ENCODE measurements at regions not wholly inside any gene's neighbourhood (a gene's known extent, or its start where the extent isn't known, plus 50 kb on each side); places are given as distances from the start of the nearest gene placed in this dataset.

- ATAC-seq (ENCODE audit: poor library complexity), result no peak
- intact Hi-C loops (cut with DNase I), result no loop called here
- DNase-seq, result no peak
These were observed 261.0 kb downstream of the PDGFC start for GRCh38 chr4:156710365-156711192.

- DNase-seq (no peak), ATAC-seq (ENCODE audit: poor library complexity) (no peak)
- intact Hi-C loops (cut with DNase I), result no loop called here
These were observed 266.3 kb downstream of the PDGFC start for GRCh38 chr4:156705311-156705710.

- DNase-seq (no peak), ATAC-seq (ENCODE audit: poor library complexity) (no peak)
- intact Hi-C loops (cut with DNase I), result no loop called here
These were observed 276.4 kb downstream of the PDGFC start for GRCh38 chr4:156695163-156695562.

- ATAC-seq (ENCODE audit: poor library complexity), result no peak
These were observed 277.2 kb downstream of the PDGFC start for GRCh38 chr4:156694413-156694812.

GRCh38 chr4:156693557-156693956 lies 278.0 kb downstream of the PDGFC start:
- intact Hi-C loops (cut with DNase I), result no loop called here
- ATAC-seq (ENCODE audit: poor library complexity), result no peak
- DNase-seq, result no peak

More at GRCh38 chr4:156694413-156694812, 277.2 kb downstream of the PDGFC start:
- intact Hi-C loops (cut with DNase I), result no loop called here
- DNase-seq, result no peak

GRCh38 chr4:156692016-156692415 lies 279.6 kb downstream of the PDGFC start:
- ATAC-seq (ENCODE audit: poor library complexity) (no peak), DNase-seq (no peak)
- intact Hi-C loops (cut with DNase I), result no loop called here

GRCh38 chr4:156690572-156690971 lies 281.0 kb downstream of the PDGFC start:
- ATAC-seq (ENCODE audit: poor library complexity) (no peak), DNase-seq (no peak)
- intact Hi-C loops (cut with DNase I), result no loop called here

- ATAC-seq (ENCODE audit: poor library complexity), result no peak
- intact Hi-C loops (cut with DNase I), result no loop called here
- no peak for DNase-seq
These were observed 285.5 kb downstream of the PDGFC start for GRCh38 chr4:156686120-156686519.

- intact Hi-C loops (cut with DNase I), result no loop called here
- ATAC-seq (ENCODE audit: poor library complexity) (no peak), DNase-seq (no peak)
These were observed 286.3 kb downstream of the PDGFC start for GRCh38 chr4:156685308-156685707.

GRCh38 chr4:156677656-156678055 lies 293.9 kb downstream of the PDGFC start:
- intact Hi-C loops (cut with DNase I), result no loop called here
- ATAC-seq (ENCODE audit: poor library complexity), result no peak
- DNase-seq, result no peak

- DNase-seq (no peak), ATAC-seq (ENCODE audit: poor library complexity) (peak; percentile 51)
- intact Hi-C loops (cut with DNase I), result no loop called here
These were observed 294.5 kb downstream of the PDGFC start for GRCh38 chr4:156677131-156677531.

- ATAC-seq (ENCODE audit: poor library complexity) (no peak), DNase-seq (no peak)
- intact Hi-C loops (cut with DNase I), result no loop called here
These were observed 295.3 kb downstream of the PDGFC start for GRCh38 chr4:156676116-156676851.

GRCh38 chr4:156673483-156673882 lies 298.1 kb downstream of the PDGFC start:
- intact Hi-C loops (cut with DNase I), result no loop called here
- ATAC-seq (ENCODE audit: poor library complexity) (no peak), DNase-seq (no peak)

- DNase-seq (no peak), ATAC-seq (ENCODE audit: poor library complexity) (no peak)
- intact Hi-C loops (cut with DNase I), result no loop called here
These were observed 298.9 kb downstream of the PDGFC start for GRCh38 chr4:156672492-156673305.

- DNase-seq (no peak), ATAC-seq (ENCODE audit: poor library complexity) (no peak)
- intact Hi-C loops (cut with DNase I), result no loop called here
These were observed 305.7 kb downstream of the PDGFC start for GRCh38 chr4:156665780-156666366.

GRCh38 chr4:156663663-156664062 lies 307.9 kb downstream of the PDGFC start:
- ATAC-seq (ENCODE audit: poor library complexity), result no peak

GRCh38 chr4:156662921-156663320 lies 308.7 kb downstream of the PDGFC start:
- intact Hi-C loops (cut with DNase I), result no loop called here
- DNase-seq, result no peak
- ATAC-seq (ENCODE audit: poor library complexity), result no peak

More at GRCh38 chr4:156663663-156664062, 307.9 kb downstream of the PDGFC start:
- intact Hi-C loops (cut with DNase I), result no loop called here
- DNase-seq, result no peak

GRCh38 chr4:156661555-156661954 lies 310.0 kb downstream of the PDGFC start:
- intact Hi-C loops (cut with DNase I), result no loop called here
- ATAC-seq (ENCODE audit: poor library complexity) (no peak), DNase-seq (no peak)

- intact Hi-C loops (cut with DNase I), result no loop called here
- ATAC-seq (ENCODE audit: poor library complexity), result no peak
- DNase-seq, result no peak
These were observed 311.1 kb downstream of the PDGFC start for GRCh38 chr4:156660465-156660864.

Measured in Right ventricle myocardium superior (tissue), 1 donor.